GM12878 (cell line): ENCODE measurements at regions not wholly inside any gene's neighbourhood (a gene's known extent, or its start where the extent isn't known, plus 50 kb on each side); places are given as distances from the start of the nearest gene placed in this dataset.

Source experiments
- ATAC-seq: fragments of 200-7000 bp; cut with Tn5 transposase; 3 replicates; pipeline ENCODE4 v1.9.1; 2020; ENCODE audit warnings: mild to moderate bottlenecking, moderate library complexity
- BruUV-seq: library from RNA; stranded (reverse); fragments of 400-500 nt; replicated peaks from 2 replicates; lab custom pipeline; 2021; lab: Mats Ljungman, UMichigan
- CTCF ChIA-PET: fragments of 300-600 bp; sonication (Branson Sonifier 250); formaldehyde crosslinking; extraction: SDS; loops from one replicate; lab custom pipeline; 2021; ENCODE audit warnings: inconsistent platforms; lab: Yijun Ruan, JAX
- POLR2A ChIA-PET: fragments of 350-600 bp; formaldehyde crosslinking; extraction: SDS; loops from one replicate; lab custom pipeline; 2021; ENCODE audit warnings: inconsistent platforms; lab: Charles Lee
- RAD21 ChIA-PET: fragments of 300-600 bp; sonication (Branson Sonifier 250); formaldehyde crosslinking; loops from one replicate; lab custom pipeline; 2023; ENCODE audit warnings: antibody characterized with exemption; ENCODE audit not compliant: unreplicated experiment; lab: Charles Lee
- SMC1A ChIA-PET: fragments of 300-600 bp; sonication (Branson Sonifier 250); formaldehyde crosslinking; loops from one replicate; lab custom pipeline; 2023; ENCODE audit not compliant: unreplicated experiment, uncharacterized antibody; lab: Charles Lee
- DNase-seq: peaks from one replicate; pipeline ENCODE4 v3.0.0-alpha.2; 2011; ENCODE audit warnings: low read depth, low spot score
- FAIRE-seq: peaks from 3 replicates; lab custom pipeline; 2011; peaks lifted over from hg19 to GRCh38; lab: Jason Lieb, UNC
- H2AFZ ChIP-seq: 2 replicates; pipeline ENCODE4 v1.6.0; 2011; ENCODE audit warnings: low read depth, low read length, control low read depth; ENCODE audit not compliant: control insufficient read depth
- H3K27ac ChIP-seq: 2 replicates; pipeline ENCODE4 v1.5.1; 2011; ENCODE audit warnings: control low read depth; ENCODE audit not compliant: control insufficient read depth, insufficient read depth
- H3K27me3 ChIP-seq, 2 experiments: replicated peaks in 1 of 2; 2 replicates each; pipeline versions ENCODE4 v1.6.0 to v1.6.1; 2011; ENCODE audit warnings: low read length in 1 of 2; ENCODE audit not compliant: control insufficient read depth in 2 of 2, insufficient read depth in 2 of 2
- H3K36me3 ChIP-seq, 2 experiments: 2 replicates each; pipeline ENCODE4 v1.5.1; 2011; ENCODE audit warnings: low read length in 1 of 2; ENCODE audit not compliant: control insufficient read depth in 2 of 2, insufficient read depth in 2 of 2
- H3K4me1 ChIP-seq: 2 replicates; pipeline ENCODE4 v1.6.1; 2011; ENCODE audit warnings: mild to moderate bottlenecking, low read length, moderate library complexity, mixed read lengths; ENCODE audit not compliant: control insufficient read depth, insufficient read depth
- H3K4me2 ChIP-seq: 2 replicates; pipeline ENCODE4 v1.6.0; 2011; ENCODE audit warnings: control low read depth; ENCODE audit not compliant: control insufficient read depth, insufficient read depth
- H3K4me3 ChIP-seq: fragments of 200-600 bp; sonication (generic); 2 replicates; pipeline ENCODE4 v1.5.1; 2016
- H3K79me2 ChIP-seq: 2 replicates; pipeline ENCODE4 v1.6.0; 2011; ENCODE audit warnings: low read length; ENCODE audit not compliant: control insufficient read depth, insufficient read depth
- H3K9ac ChIP-seq: 2 replicates; pipeline ENCODE4 v1.8.0; 2011; ENCODE audit warnings: low read length, control low read depth, mixed read lengths; ENCODE audit not compliant: control insufficient read depth, insufficient read depth
- H3K9me3 ChIP-seq: replicated peaks from 3 replicates; pipeline ENCODE4 v1.5.1; 2011; ENCODE audit warnings: mild to moderate bottlenecking, low read length; ENCODE audit not compliant: control insufficient read depth, insufficient read depth
- H4K20me1 ChIP-seq: 2 replicates; pipeline ENCODE4 v1.6.0; 2011; ENCODE audit not compliant: control insufficient read depth, insufficient read depth
- CHD2 ChIP-seq: IDR thresholded peaks from 2 replicates; pipeline ENCODE4 v1.6.1; 2011; ENCODE audit warnings: low read depth, low read length, improper control_type of control experiment, borderline replicate concordance
- EED ChIP-seq: sonication (generic); IDR thresholded peaks from 2 replicates; pipeline ENCODE4 v1.6.1; 2016; ENCODE audit warnings: antibody characterized with exemption, low read depth
- EGR1 ChIP-seq, 2 experiments: IDR thresholded peaks; 1 replicate in 1 of 2; 2 replicates in 1 of 2; pipeline ENCODE4 v1.6.1; 2011 to 2012; ENCODE audit warnings: low read depth in 2 of 2, low read length in 2 of 2, borderline replicate concordance in 1 of 2, mild to moderate bottlenecking in 1 of 2, moderate library complexity in 1 of 2
- EZH2 ChIP-seq: IDR thresholded peaks from 2 replicates; pipeline ENCODE4 v1.6.1; 2012; ENCODE audit warnings: low read depth, mild to moderate bottlenecking, control low read depth, inconsistent platforms, low read length, borderline replicate concordance; ENCODE audit not compliant: control insufficient read depth
- FOXK2 ChIP-seq: fragments of 450-650 bp; IDR thresholded peaks from 2 replicates; pipeline ENCODE4 v1.6.1; 2017; ENCODE audit warnings: mild to moderate bottlenecking, moderate library complexity
- GABPA ChIP-seq: IDR thresholded peaks from 2 replicates; pipeline ENCODE4 v1.6.1; 2014; ENCODE audit warnings: antibody characterized with exemption, low read depth, mild to moderate bottlenecking, inconsistent platforms
- HDAC2 ChIP-seq: fragments of 200-600 bp; sonication (generic); IDR thresholded peaks from 2 replicates; pipeline ENCODE4 v1.6.1; 2017
- IKZF2 ChIP-seq, 2 experiments: fragments of 450-650 bp; IDR thresholded peaks; 2 replicates each; pipeline ENCODE4 v1.6.1; 2017; ENCODE audit warnings: mild to moderate bottlenecking in 2 of 2, moderate library complexity in 2 of 2
- JUND ChIP-seq: IDR thresholded peaks from 2 replicates; pipeline ENCODE4 v1.6.1; 2012; ENCODE audit warnings: low read depth, mild to moderate bottlenecking, low read length, improper control_type of control experiment, moderate library complexity
- MYC ChIP-seq: IDR thresholded peaks from 2 replicates; pipeline ENCODE4 v1.6.1; 2011; ENCODE audit warnings: mild to moderate bottlenecking, low read length, moderate library complexity, inconsistent platforms; ENCODE audit not compliant: insufficient read depth, insufficient replicate concordance, insufficient read length, severe bottlenecking
- NR2F1 ChIP-seq: fragments of 450-650 bp; conservative IDR thresholded peaks from 2 replicates; pipeline ENCODE4 v1.6.1; 2017; ENCODE audit warnings: mild to moderate bottlenecking
- POLR2A ChIP-seq: IDR thresholded peaks from 2 replicates; pipeline ENCODE4 v1.6.1; 2011; ENCODE audit warnings: low read depth, mild to moderate bottlenecking, low read length
- REST ChIP-seq: IDR thresholded peaks from 2 replicates; pipeline ENCODE4 v1.6.1; 2012; ENCODE audit warnings: mild to moderate bottlenecking, low read depth, low read length
- SIX5 ChIP-seq: IDR thresholded peaks from 2 replicates; pipeline ENCODE4 v1.6.1; 2011; ENCODE audit warnings: mild to moderate bottlenecking, low read depth, low read length, moderate library complexity; ENCODE audit not compliant: severe bottlenecking
- TAF1 ChIP-seq: IDR thresholded peaks from 2 replicates; pipeline ENCODE4 v1.6.1; 2011; ENCODE audit warnings: mild to moderate bottlenecking, low read depth, low read length, borderline replicate concordance
- TBL1XR1 ChIP-seq: IDR thresholded peaks from 2 replicates; pipeline ENCODE4 v1.6.1; 2012; ENCODE audit warnings: low read depth, low read length, improper control_type of control experiment
- ZNF217 ChIP-seq: fragments of 450-650 bp; IDR thresholded peaks from 2 replicates; pipeline ENCODE4 v1.6.1; 2017; ENCODE audit warnings: antibody characterized with exemption, mild to moderate bottlenecking
- ZNF274 ChIP-seq: IDR thresholded peaks from one replicate; pipeline ENCODE4 v1.8.0; 2011; ENCODE audit not compliant: insufficient read length, insufficient read depth
- ZNF622 ChIP-seq: fragments of 450-650 bp; IDR thresholded peaks from 2 replicates; pipeline ENCODE4 v1.6.1; 2017; ENCODE audit warnings: mild to moderate bottlenecking, inconsistent platforms
- ZSCAN29 ChIP-seq: fragments of 450-650 bp; IDR thresholded peaks from 2 replicates; pipeline ENCODE4 v1.6.1; 2017; ENCODE audit warnings: mild to moderate bottlenecking, moderate library complexity
- ZZZ3 ChIP-seq: IDR thresholded peaks from 2 replicates; pipeline ENCODE4 v1.6.1; 2011; ENCODE audit warnings: low read depth; ENCODE audit not compliant: control insufficient read depth, insufficient read length
- WGBS: methylation state at CpG from one replicate; pipeline ENCODE4 v1.1.6; 2016; ENCODE audit warnings: low lambda C conversion rate; ENCODE audit not compliant: insufficient replicate concordance, insufficient coverage; ENCODE audit errors: missing lambda C conversion rate; 5-methylcytosine and 5-hydroxymethylcytosine counted together
- in situ Hi-C: fragments of 300-500 bp; cut with MboI; formaldehyde crosslinking; loops from 9 replicates; pipeline ENCODE4 v1.14.3; 2018; ENCODE audit warnings: mixed read lengths
- intact Hi-C: fragments of 100-400 bp; cut with micrococcal nuclease; formaldehyde crosslinking; loops from one replicate; pipeline ENCODE4 v1.14.2; 2022; ENCODE audit not compliant: unreplicated experiment

- TF ChIP-seq REST (no peak), ZNF217 (no peak), SIX5 (no peak), CHD2 (no peak), GABPA (no peak)
Observed at GRCh38 chr2:167753142-167753541, 494.3 kb downstream of the STK39 start (continued).

GRCh38 chr2:167752734-167753133 lies 494.7 kb downstream of the STK39 start:
- Histone ChIP-seq H3K4me3 (no peak overlapping the region), H3K9me3 (no peaks in the 10 kb centered on the region), H3K9ac (no peak overlapping the region), H3K27me3 (no peaks in the 10 kb centered on the region; a peak in 1 of 4 replicates), H3K27ac (no peak overlapping the region), H3K4me2 (no peak overlapping the region), H4K20me1 (no peaks in the 10 kb centered on the region), H3K4me1 (no peaks in the 10 kb centered on the region), H3K36me3 (no peaks in the 10 kb centered on the region), H2AFZ (no peak overlapping the region), H3K79me2 (no peaks in the 10 kb centered on the region)
- in situ Hi-C loops, result no loop called here
- ChIA-PET SMC1A (no interaction called here), CTCF (no interaction called here), RAD21 (no interaction called here), POLR2A (no interaction called here)
- ATAC-seq (no peak), FAIRE-seq (no peak), DNase-seq (no peak)
- TF ChIP-seq POLR2A, result no peak
- TF ChIP-seq JUND, result no peak
- no peak for TF ChIP-seq TBL1XR1
- no peak for TF ChIP-seq ZNF622
- no peak for TF ChIP-seq EED
- no peak for TF ChIP-seq NR2F1
- TF ChIP-seq ZNF274, result no peak
- TF ChIP-seq FOXK2, result no peak
- no peak for TF ChIP-seq IKZF2 (IDR thresholded peaks at IDR 0.05)
- TF ChIP-seq MYC, result no peak
- no peak for TF ChIP-seq HDAC2
- TF ChIP-seq TAF1, result no peak
- no peak for TF ChIP-seq ZSCAN29
- no peak for TF ChIP-seq EZH2
- no peak for TF ChIP-seq ZZZ3
- no peak for TF ChIP-seq EGR1 (IDR thresholded peaks at IDR 0.05; ENCODE audit: borderline replicate concordance in 1 of 2, low read depth in 2 of 2, low read length in 2 of 2)
- BruUV-seq, result no TSS peak
- intact Hi-C loops, result loop anchor here (10.0 kb wide), 1 partner anchor 362 kb away; no protein-coding TSS in a partner anchor
- 81% methylated on average over 1 of the region's 1 CpG for WGBS
